GM06990 (cell line): ENCODE measurements at regions not wholly inside any gene's neighbourhood (a gene's known extent, or its start where the extent isn't known, plus 50 kb on each side); places are given as distances from the start of the nearest gene placed in this dataset.

Experiments used
- DNase-seq: peaks from one replicate; pipeline ENCODE4 v3.0.0-alpha.2; 2011; ENCODE audit not compliant: insufficient read length; ENCODE audit errors: extremely low read depth
- H3K27me3 ChIP-seq: replicated peaks from 2 replicates; pipeline ENCODE4 v1.6.0; 2011; ENCODE audit warnings: low read length; ENCODE audit not compliant: control insufficient read depth, insufficient read depth
- H3K36me3 ChIP-seq: 2 replicates; pipeline ENCODE4 v1.5.1; 2011; ENCODE audit warnings: low read length; ENCODE audit not compliant: control insufficient read depth, insufficient read depth
- H3K4me3 ChIP-seq: replicated peaks from 2 replicates; pipeline ENCODE4 v1.5.1; 2011; ENCODE audit warnings: low read depth, mild to moderate bottlenecking, control low read depth, low read length
- TF ChIP-seq, protein P1 (sequence below): IDR thresholded peaks from 2 replicates; pipeline ENCODE4 v1.5.1; 2011; ENCODE audit warnings: low read length, control low read depth, mild to moderate bottlenecking, inconsistent platforms; ENCODE audit not compliant: insufficient read depth, poor library complexity, severe bottlenecking

DNA sequence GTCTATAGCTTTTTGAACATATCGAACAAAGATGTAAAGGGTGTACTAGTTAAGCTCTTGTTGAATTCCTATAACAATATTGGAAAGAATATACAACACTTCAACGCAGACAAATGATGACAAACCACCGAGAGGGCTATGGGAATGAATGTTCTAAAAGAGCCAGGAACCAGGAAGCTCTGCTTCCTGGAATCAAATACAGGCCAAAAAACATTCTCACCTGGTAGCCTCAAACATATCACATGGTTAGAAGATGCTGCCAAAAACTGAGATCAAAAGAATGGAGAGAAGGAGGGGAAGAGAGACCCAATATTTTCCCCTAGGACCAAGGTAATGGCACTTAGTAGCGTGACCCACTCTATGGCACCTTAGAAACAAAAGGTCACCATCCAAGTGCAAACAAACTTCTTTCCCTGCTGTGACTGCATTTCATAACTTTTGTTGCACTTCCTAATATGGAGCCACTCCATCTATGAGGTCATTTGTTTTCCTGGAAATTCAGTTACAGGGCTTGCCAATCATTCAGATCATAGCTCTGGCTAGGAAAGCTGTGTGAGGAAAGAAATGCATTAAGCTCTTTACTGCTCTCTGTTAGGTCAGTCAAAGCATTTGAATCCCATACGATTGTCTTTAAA is 199.2 kb upstream of the NT5E start:
- no peaks in the 10 kb centered on the region for H3K27me3 ChIP-seq
- H3K36me3 ChIP-seq = no peaks in the 10 kb centered on the region
- H3K4me3 ChIP-seq = no peak overlapping the region
- TF ChIP-seq, protein P1, sequence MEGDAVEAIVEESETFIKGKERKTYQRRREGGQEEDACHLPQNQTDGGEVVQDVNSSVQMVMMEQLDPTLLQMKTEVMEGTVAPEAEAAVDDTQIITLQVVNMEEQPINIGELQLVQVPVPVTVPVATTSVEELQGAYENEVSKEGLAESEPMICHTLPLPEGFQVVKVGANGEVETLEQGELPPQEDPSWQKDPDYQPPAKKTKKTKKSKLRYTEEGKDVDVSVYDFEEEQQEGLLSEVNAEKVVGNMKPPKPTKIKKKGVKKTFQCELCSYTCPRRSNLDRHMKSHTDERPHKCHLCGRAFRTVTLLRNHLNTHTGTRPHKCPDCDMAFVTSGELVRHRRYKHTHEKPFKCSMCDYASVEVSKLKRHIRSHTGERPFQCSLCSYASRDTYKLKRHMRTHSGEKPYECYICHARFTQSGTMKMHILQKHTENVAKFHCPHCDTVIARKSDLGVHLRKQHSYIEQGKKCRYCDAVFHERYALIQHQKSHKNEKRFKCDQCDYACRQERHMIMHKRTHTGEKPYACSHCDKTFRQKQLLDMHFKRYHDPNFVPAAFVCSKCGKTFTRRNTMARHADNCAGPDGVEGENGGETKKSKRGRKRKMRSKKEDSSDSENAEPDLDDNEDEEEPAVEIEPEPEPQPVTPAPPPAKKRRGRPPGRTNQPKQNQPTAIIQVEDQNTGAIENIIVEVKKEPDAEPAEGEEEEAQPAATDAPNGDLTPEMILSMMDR = no peak
- no peak for DNase-seq

DNA sequence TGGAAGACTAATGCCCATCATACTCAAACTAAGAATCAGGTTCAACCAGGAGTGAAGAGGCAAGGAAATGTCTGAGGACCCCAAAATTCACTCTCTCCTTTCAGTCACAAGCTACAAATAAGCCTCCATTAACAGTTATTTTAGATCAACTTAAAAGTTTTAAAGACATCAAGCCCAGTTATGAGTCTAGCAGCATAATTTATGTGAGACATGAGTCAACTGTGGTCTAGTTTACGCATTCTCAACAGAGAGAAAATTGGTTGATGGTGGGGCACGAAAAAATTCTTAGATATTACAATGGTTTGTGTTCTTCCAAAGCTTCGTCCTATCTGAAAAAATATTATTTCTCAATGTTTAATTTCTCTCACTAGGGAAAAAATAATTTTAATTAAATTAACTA is 204.9 kb upstream of the NT5E start:
- TF ChIP-seq, protein P1 = no peak
- no peak for DNase-seq
- no peaks in the 10 kb centered on the region for H3K36me3 ChIP-seq

DNA sequence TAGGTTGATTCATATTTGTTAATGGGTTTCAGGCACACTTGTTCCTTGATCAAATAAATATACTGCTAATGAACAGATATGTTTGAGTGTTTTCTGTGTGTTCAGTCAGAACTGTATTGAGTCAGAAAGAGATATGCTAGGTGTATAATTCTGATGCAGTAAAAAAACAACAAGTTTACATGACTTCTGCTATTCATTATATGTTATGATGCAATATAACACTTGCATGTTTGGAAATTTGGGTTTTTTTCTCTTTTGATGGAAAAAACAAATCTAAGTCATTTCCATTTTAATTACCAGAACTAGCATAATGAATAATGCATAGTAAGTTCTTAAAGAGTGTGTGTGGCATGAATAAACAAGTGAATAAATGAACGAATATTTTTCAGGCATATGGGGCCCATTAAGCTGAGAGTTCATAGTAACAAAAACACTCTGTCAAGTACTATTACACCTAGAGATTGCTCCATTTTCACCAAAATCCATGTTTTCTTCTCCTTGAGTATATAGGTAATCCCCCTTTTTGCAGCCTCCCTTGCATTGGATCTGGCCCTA is 208.3 kb upstream of the NT5E start:
- DNase-seq = no peak
- Histone ChIP-seq H3K4me3 (no peak overlapping the region), H3K27me3 (no peaks in the 10 kb centered on the region), H3K36me3 (no peaks in the 10 kb centered on the region)
- TF ChIP-seq, protein P1 = no peak

More for the DNA sequence above, 204.9 kb upstream of the NT5E start:
- H3K4me3 ChIP-seq = no peak overlapping the region
- H3K27me3 ChIP-seq = no peaks in the 10 kb centered on the region

DNA sequence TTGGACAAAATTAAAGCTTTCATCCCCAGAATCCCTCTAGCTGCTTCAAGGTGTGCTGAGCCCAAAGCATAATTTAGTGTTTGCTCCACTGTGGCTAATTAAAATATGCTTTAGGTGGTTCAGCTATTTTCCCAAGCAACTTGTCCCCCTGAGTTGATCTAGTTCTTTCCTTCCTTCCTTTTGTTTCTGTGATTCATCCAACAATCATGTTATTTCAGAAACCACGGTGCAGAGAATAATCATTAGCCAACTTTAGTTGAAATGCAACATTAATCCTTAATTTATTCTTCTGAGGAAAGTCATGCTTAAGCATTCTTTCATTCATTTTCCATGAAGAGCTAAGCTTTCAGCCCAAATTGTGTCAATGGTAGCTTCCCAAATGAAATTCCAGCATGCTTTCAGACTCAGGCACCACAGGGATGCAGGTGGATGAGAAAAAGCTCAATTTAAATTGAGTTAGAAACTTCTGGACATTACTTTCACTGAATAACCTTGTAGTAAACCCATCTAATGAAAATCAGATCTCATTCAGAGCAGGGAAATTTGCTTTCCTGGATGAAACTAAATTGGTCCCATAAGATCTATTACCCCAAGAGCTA is 209.0 kb upstream of the NT5E start:
- Histone ChIP-seq H3K4me3 (no peak overlapping the region), H3K36me3 (no peaks in the 10 kb centered on the region), H3K27me3 (no peaks in the 10 kb centered on the region)
- TF ChIP-seq, protein P1 = no peak
- DNase-seq = no peak

DNA sequence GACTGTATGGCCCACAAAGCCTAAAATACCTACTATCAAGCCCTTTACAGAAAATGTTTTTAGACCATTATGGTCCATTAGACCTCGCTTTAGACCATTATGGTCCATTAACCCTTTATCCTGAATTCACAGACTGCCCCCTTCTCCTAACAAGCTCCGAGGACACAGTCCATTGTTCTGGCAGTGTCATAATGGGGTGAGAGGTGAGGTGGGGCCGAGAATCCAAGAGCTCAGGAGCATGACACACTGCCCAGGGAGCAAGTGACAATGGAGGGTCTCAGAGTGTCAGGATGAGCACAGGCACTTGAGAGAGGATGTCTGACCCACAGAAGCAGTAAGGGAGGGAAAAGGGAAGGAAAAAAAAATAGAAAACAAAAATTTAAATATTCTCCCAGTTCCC is 212.4 kb upstream of the NT5E start:
- no peak for DNase-seq
- Histone ChIP-seq H3K27me3 (no peaks in the 10 kb centered on the region), H3K4me3 (no peak overlapping the region), H3K36me3 (no peaks in the 10 kb centered on the region)
- TF ChIP-seq, protein P1 = no peak
